H1 (cell line): ENCODE measurements at regions not wholly inside any gene's neighbourhood (a gene's known extent, or its start where the extent isn't known, plus 50 kb on each side); places are given as distances from the start of the nearest gene placed in this dataset.

Experiments
- JUND ChIP-seq: IDR thresholded peaks from 2 replicates; pipeline ENCODE4 v1.6.1; 2011; ENCODE audit warnings: mild to moderate bottlenecking, improper control_type of control experiment, low read length
- SIN3A ChIP-seq, 2 experiments: IDR thresholded peaks in 1 of 2; conservative IDR thresholded peaks in 1 of 2; 2 replicates each; pipeline ENCODE4 v1.6.1; 2011 to 2012; ENCODE audit warnings: low read length in 2 of 2, improper control_type of control experiment in 1 of 2, low read depth in 1 of 2, mild to moderate bottlenecking in 1 of 2
- TF ChIP-seq, protein P1 (sequence below), 3 experiments: IDR thresholded peaks; 1 replicate in 2 of 3; 2 replicates in 1 of 3; pipeline versions ENCODE4 v1.5.1 to v1.6.1; 2011; ENCODE audit warnings: low read length in 3 of 3, mild to moderate bottlenecking in 3 of 3, inconsistent platforms in 2 of 3, low read depth in 1 of 3, moderate library complexity in 1 of 3; ENCODE audit not compliant: insufficient read depth in 1 of 3; ENCODE audit errors: control extremely low read depth in 1 of 3

DNA sequence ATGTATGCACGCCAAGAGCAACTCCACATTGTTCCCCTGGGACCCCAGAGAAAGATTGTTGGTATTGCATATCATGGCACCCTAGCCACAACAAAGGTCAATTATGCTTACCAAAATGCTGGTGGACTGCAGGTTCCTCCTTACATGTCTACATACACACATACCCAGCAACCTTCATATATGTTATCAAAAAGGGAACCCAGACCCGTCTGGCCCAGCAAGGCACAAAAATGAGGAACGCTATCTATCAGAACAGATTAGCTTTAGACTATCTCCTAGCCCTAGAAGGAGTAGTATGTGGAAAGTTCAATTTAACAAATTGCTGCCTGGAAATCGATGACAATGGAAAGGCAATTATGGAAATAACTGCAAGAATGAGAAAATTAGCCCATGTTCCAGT lies 61.5 kb downstream of the DHRS2 start:
- TF ChIP-seq SIN3A (conservative IDR thresholded peaks at IDR 0.05 in 1 of 2, IDR thresholded peaks at IDR 0.05 in 1 of 2; ENCODE audit: low read depth in 1 of 2, low read length in 2 of 2) (no peak), JUND (no peak)
- TF ChIP-seq, protein P1, sequence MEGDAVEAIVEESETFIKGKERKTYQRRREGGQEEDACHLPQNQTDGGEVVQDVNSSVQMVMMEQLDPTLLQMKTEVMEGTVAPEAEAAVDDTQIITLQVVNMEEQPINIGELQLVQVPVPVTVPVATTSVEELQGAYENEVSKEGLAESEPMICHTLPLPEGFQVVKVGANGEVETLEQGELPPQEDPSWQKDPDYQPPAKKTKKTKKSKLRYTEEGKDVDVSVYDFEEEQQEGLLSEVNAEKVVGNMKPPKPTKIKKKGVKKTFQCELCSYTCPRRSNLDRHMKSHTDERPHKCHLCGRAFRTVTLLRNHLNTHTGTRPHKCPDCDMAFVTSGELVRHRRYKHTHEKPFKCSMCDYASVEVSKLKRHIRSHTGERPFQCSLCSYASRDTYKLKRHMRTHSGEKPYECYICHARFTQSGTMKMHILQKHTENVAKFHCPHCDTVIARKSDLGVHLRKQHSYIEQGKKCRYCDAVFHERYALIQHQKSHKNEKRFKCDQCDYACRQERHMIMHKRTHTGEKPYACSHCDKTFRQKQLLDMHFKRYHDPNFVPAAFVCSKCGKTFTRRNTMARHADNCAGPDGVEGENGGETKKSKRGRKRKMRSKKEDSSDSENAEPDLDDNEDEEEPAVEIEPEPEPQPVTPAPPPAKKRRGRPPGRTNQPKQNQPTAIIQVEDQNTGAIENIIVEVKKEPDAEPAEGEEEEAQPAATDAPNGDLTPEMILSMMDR (IDR thresholded peaks at IDR 0.05; ENCODE audit: control extremely low read depth in 1 of 3, insufficient read depth in 1 of 3, low read depth in 1 of 3, low read length in 3 of 3), result no peak
